Activated gamma-delta T cell treated with anti-CD3 and anti-CD28 coated beads, Interleukin-2, amount 50 U/mL, for 16 hours (primary cell): ENCODE measurements at regions not wholly inside any gene's neighbourhood (a gene's known extent, or its start where the extent isn't known, plus 50 kb on each side); places are given as distances from the start of the nearest gene placed in this dataset.
"Not testable (repeated sequence)": the region's sequence is repeated elsewhere in the genome, so short reads cannot be mapped to it uniquely, and the experiment has no call there.

Experiments
- DNase-seq: peaks from one replicate; pipeline ENCODE4 v3.0.0-alpha.2; 2020; ENCODE audit warnings: low read depth

GRCh38 chr1:229012823-229013222 lies 258.1 kb upstream of the RAB4A start:
- DNase-seq = no peak

GRCh38 chr1:229013981-229014380 lies 256.9 kb upstream of the RAB4A start:
- no peak for DNase-seq

GRCh38 chr1:229015806-229016205 lies 255.1 kb upstream of the RAB4A start:
- no peak for DNase-seq

DNA sequence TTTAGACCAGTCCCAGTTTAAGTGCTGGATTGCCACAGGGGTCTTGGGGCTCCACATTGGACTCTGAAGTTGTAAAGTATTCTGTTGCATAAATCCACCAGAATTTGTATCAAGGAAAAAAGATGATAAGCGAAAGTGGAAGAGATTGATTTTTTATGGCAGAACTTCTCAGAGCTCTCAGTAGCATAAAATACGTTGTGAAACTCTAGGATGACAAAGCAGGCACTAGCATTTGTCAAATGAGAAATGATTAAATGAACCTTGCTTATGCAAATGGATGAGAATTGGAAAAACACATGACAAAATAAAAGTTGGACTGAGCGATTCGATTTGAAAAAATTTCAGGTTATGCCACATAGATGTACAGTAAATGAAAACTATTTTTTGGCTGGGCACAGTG lies 253.8 kb upstream of the RAB4A start:
- DNase-seq = no peak

GRCh38 chr1:229018674-229019295 lies 252.1 kb upstream of the RAB4A start:
- DNase-seq = no peak

GRCh38 chr1:229019663-229020271 lies 251.1 kb upstream of the RAB4A start:
- DNase-seq = no peak

DNA sequence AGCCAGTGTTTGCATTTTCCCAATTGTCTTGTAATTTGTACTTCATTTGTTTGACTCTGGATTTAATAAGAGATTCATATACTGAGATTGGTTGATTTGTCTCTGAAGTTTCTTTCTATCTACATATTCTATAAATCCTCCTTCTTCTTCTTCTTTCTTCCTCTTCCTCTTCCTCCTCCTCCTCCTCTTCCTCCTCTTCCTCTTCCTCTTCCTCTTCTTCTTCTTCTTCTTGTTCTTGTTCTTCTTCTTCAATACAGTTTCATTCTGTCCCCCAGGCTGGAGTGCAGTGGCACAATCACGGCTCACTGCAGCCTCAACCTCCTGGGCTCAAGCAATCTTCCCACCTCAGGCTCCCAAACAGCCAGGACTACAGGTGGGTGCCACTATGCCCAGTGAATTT lies 249.9 kb upstream of the RAB4A start:
- DNase-seq = not testable (repeated sequence)

DNA sequence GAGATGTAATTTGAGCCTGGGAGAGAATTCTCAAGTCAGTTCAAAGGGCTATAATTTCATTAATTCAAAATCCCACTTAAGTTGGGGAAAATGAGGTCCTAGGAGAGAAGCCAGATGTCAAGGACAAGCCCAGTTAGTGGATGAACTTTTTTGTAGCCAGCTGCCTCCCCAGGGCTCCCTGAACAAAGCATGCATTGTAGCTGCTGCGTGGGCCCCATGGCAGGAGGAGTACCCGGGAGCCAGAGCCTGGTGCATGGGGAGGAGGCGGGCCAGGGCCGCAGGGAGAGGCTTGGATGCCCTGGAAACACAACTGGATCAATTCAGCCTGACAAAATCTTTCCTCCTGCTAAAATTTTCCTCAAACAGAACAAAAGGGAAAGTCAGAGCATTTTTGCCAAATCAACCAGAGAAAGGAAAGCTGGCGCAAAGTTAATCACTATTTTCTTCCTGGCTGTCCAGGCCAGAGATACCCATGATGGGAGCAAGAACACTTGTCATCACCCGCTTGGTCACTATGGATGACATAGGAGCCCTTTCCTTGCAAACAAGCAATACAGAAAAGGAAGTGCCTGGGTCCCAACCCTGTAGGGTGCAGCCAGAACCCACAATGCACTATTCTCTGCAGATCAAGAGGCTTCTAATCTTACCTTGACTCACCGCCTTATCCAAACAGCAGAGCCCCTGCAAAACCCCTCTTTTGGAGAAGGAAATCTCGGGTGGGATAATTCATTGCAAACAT lies 248.1 kb upstream of the RAB4A start:
- DNase-seq = no peak

GRCh38 chr1:229023651-229024300 lies 247.1 kb upstream of the RAB4A start:
- DNase-seq = no peak

GRCh38 chr1:229024528-229025130 lies 246.3 kb upstream of the RAB4A start:
- no peak for DNase-seq

- DNase-seq = no peak
Measured at GRCh38 chr1:229025576-229025975, 245.3 kb upstream of the RAB4A start.

- no peak for DNase-seq
Measured at GRCh38 chr1:229027158-229027557, 243.8 kb upstream of the RAB4A start.

GRCh38 chr1:229027622-229028182 lies 243.2 kb upstream of the RAB4A start:
- no peak for DNase-seq

DNA sequence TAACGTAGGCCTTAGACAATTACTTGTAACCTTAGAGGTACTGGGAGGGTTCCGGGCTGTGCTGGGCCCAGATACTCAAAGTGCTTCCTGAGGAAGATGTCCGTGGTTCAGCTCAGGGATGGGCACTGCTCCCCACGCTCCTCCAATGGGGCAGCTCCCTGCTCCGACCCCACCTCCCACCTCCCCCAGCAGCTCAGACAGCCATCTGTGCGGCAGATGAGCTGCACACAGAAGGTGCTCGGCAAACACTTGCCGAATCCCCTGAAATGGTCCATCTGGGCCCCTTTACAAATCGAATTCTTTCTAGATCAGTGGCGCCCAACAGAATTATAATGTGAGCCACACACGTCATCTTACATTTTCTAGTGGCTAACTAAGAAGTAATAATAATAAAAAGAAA lies 242.4 kb upstream of the RAB4A start:
- DNase-seq = no peak

- DNase-seq = no peak
Measured at GRCh38 chr1:229028987-229029878, 241.7 kb upstream of the RAB4A start.

- no peak for DNase-seq
Measured at GRCh38 chr1:229029879-229030235, 241.1 kb upstream of the RAB4A start.

GRCh38 chr1:229030630-229031029 lies 240.3 kb upstream of the RAB4A start:
- DNase-seq = no peak

DNA sequence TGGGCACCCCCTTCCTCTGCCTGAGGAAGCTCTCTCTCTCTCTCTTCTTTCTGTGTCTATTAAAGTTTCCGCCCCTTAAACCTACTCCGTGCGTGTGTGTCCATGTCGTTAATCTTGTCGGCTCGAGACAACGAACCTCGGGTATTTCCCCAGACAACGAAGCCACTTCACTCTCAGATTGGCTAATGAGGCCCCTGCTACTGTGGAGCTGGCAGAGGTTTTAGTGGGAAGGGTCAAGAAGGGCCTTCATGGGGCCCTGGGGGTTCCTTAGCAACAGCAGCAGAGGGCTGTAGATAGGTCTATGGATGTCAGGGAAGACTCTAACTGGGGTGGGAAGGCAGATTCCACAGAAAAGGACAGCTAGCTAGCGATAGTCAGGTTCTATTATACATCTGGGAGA lies 239.8 kb upstream of the RAB4A start:
- no peak for DNase-seq

- no peak for DNase-seq
Measured at GRCh38 chr1:229031481-229032341, 239.2 kb upstream of the RAB4A start.

GRCh38 chr1:229032375-229032774 lies 238.5 kb upstream of the RAB4A start:
- no peak for DNase-seq
